Kidney (tissue), 13 donors: ENCODE measurements at regions not wholly inside any gene's neighbourhood (a gene's known extent, or its start where the extent isn't known, plus 50 kb on each side); places are given as distances from the start of the nearest gene placed in this dataset.

ENCODE experiments used
- DNase-seq, 5 donors: peaks; one replicate each; pipeline ENCODE4 v3.0.0-alpha.2; 2013 to 2020
- FAIRE-seq: peaks from 2 replicates; lab custom pipeline; 2012; peaks lifted over from hg19 to GRCh38; lab: Jason Lieb, UNC
- H3K27ac ChIP-seq, 2 donors: one replicate each; pipeline ENCODE4 v1.7.0; 2013; ENCODE audit warnings: low read depth in 2 of 2, low read length in 2 of 2, inconsistent platforms in 1 of 2
- H3K27me3 ChIP-seq: one replicate; pipeline ENCODE4 v1.7.1; 2013; ENCODE audit warnings: low read length, inconsistent platforms; ENCODE audit not compliant: control insufficient read depth, insufficient read depth
- H3K36me3 ChIP-seq, 3 donors: one replicate each; pipeline versions ENCODE4 v1.7.0 to v1.7.1; 2013; ENCODE audit warnings: low read length in 3 of 3, control low read depth in 1 of 3, inconsistent platforms in 1 of 3; ENCODE audit not compliant: insufficient read depth in 3 of 3, control insufficient read depth in 2 of 3
- H3K4me1 ChIP-seq, 3 donors: one replicate each; pipeline versions ENCODE4 v1.7.0 to v1.7.1; 2013; ENCODE audit warnings: low read length in 3 of 3, inconsistent platforms in 1 of 3, low read depth in 1 of 3; ENCODE audit not compliant: control insufficient read depth in 2 of 3, insufficient read depth in 2 of 3
- H3K4me3 ChIP-seq, 3 donors: one replicate each; pipeline versions ENCODE4 v1.7.0 to v1.8.1; 2013; ENCODE audit warnings: low read length in 3 of 3, control low read depth in 1 of 3, inconsistent platforms in 1 of 3
- H3K9ac ChIP-seq, 3 donors: one replicate each; pipeline versions ENCODE4 v1.7.0 to v1.7.1; 2013; ENCODE audit warnings: low read length in 3 of 3, control low read depth in 1 of 3, inconsistent platforms in 1 of 3
- H3K9me3 ChIP-seq, 3 donors: one replicate each; pipeline versions ENCODE4 v1.7.0 to v1.7.1; 2013; ENCODE audit warnings: low read length in 3 of 3, control low read depth in 1 of 3, inconsistent platforms in 1 of 3; ENCODE audit not compliant: control insufficient read depth in 2 of 3, insufficient read depth in 1 of 3
- intact Hi-C: fragments of 100-400 bp; cut with DNase I; formaldehyde crosslinking; loops from one replicate; pipeline ENCODE4 v1.11.1; 2022
- TF ChIP-seq, protein P1 (sequence below): IDR thresholded peaks from 3 replicates; pipeline ENCODE4 v1.5.1; 2012; ENCODE audit warnings: mild to moderate bottlenecking, moderate library complexity, borderline replicate concordance; ENCODE audit not compliant: insufficient read depth; ENCODE audit errors: extremely low read depth
- donor health status: control.
- donor health status: control.
- donor health status: control.
- donor health status: control.
- donor health status: control.
- donor health status: DM: yes; HTN: yes; CAD: no.
- donor health status: Normal renal cell carcinoma (clear cell type).

DNA sequence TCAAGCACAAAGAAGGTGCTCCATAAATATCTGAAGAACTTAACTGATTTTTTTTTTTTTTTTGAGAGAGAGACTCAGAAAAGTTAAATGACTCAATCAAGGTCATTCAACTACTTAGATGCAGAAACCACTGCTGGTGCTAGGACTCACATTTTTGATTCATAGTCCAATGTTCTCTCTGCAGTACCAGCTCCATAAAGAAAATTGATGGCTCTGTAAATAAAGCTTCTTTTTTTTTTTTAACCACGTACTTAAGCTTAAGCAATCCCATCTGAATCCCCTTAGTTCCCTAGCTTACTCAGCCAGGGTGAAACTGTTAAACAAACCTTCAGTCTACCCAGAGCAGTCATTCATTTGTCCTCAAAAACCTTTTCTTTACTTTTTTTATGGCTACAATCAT, 657.0 kb upstream of the WWC1 start:
- Histone ChIP-seq H3K27ac (no peak overlapping the region), H3K27me3 (no peaks in the 10 kb centered on the region)
- peak in 1 of 5 donors; percentile 33 for DNase-seq

DNA sequence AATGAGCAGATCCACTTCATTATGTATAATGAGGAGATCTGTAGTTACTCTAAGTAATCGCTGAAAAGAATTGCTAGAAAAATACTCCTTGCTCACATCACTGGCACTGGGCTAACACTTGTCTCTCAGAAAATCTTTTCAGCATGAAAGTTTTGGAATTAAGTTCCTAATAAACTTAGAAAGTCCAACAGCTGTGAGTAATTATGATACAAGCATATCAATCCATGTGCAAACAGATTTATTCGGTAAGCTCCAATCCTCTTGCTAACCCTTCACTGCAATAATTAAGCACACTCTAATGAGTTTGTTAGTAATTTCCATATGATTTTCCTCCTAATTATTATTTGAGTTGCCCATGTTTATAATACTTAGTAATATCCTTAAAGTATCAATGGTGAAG, 652.6 kb upstream of the WWC1 start:
- Histone ChIP-seq H3K9me3 (no peaks in the 10 kb centered on the region), H3K4me1 (no peaks in the 10 kb centered on the region), H3K36me3 (no peaks in the 10 kb centered on the region), H3K4me3 (no peak overlapping the region), H3K27me3 (no peaks in the 10 kb centered on the region), H3K9ac (no peak overlapping the region), H3K27ac (no peak overlapping the region)
- TF ChIP-seq, protein P1, sequence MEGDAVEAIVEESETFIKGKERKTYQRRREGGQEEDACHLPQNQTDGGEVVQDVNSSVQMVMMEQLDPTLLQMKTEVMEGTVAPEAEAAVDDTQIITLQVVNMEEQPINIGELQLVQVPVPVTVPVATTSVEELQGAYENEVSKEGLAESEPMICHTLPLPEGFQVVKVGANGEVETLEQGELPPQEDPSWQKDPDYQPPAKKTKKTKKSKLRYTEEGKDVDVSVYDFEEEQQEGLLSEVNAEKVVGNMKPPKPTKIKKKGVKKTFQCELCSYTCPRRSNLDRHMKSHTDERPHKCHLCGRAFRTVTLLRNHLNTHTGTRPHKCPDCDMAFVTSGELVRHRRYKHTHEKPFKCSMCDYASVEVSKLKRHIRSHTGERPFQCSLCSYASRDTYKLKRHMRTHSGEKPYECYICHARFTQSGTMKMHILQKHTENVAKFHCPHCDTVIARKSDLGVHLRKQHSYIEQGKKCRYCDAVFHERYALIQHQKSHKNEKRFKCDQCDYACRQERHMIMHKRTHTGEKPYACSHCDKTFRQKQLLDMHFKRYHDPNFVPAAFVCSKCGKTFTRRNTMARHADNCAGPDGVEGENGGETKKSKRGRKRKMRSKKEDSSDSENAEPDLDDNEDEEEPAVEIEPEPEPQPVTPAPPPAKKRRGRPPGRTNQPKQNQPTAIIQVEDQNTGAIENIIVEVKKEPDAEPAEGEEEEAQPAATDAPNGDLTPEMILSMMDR: no peak
- intact Hi-C loops: no loop called here
- DNase-seq: no peak
- FAIRE-seq: no peak

More for the DNA sequence above, 657.0 kb upstream of the WWC1 start:
- Histone ChIP-seq H3K4me3 (no peak overlapping the region), H3K36me3 (no peaks in the 10 kb centered on the region), H3K9ac (no peak overlapping the region), H3K9me3 (no peaks in the 10 kb centered on the region), H3K4me1 (no peaks in the 10 kb centered on the region)
- TF ChIP-seq, protein P1: no peak
- intact Hi-C loops: no loop called here
- no peak for FAIRE-seq

DNA sequence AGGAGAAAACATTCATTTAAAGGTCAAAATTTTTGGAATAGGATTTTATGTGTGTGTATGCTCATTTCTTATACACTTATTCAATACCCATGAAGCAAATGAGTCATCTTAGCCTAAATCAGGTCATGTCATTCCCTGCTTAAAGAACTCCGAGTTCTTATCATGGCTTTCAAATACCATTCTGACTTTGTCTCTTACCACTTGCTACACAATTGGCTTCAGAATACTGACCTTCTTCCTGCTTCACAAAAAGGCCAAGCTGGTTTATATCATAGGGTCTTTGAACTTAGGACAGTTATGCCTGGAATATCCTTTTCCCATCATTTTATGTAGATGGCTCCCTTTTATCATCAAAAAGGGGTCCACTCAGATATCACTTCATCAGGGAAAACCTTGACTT, 652.2 kb upstream of the WWC1 start:
- Histone ChIP-seq H3K27ac (no peak overlapping the region), H3K27me3 (no peaks in the 10 kb centered on the region), H3K9ac (no peak overlapping the region), H3K36me3 (no peaks in the 10 kb centered on the region), H3K9me3 (no peaks in the 10 kb centered on the region), H3K4me1 (no peaks in the 10 kb centered on the region), H3K4me3 (no peak overlapping the region)
- DNase-seq (no peak), FAIRE-seq (no peak)
- intact Hi-C loops: no loop called here
- TF ChIP-seq, protein P1: no peak

DNA sequence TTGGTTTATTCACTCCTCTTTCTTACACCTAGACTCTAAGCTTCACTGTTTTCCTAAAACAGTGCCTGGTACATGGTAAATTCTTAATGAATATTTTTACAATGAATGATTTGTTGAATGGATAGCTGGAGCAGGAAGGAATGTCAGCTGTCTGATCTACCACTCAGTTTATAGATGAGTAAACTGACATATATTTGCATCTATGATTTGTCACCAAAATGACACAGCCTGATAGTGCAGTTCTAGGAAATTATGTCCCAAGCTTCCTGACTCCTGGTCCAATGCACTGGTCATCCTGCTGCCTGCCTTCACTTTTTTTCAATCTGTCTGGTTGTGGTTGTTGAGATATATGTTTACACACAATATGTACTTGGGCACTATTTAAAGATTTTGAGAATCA, 651.7 kb upstream of the WWC1 start:
- no peak overlapping the region for H3K27ac ChIP-seq
- FAIRE-seq: no peak
- no peak overlapping the region for H3K9ac ChIP-seq
- H3K4me3 ChIP-seq: no peak overlapping the region
- no peaks in the 10 kb centered on the region for H3K9me3 ChIP-seq
- DNase-seq: no peak
- intact Hi-C loops: no loop called here
- TF ChIP-seq, protein P1: no peak
- H3K27me3 ChIP-seq: no peaks in the 10 kb centered on the region
- H3K36me3 ChIP-seq: no peaks in the 10 kb centered on the region
- no peaks in the 10 kb centered on the region for H3K4me1 ChIP-seq
